DND-41 (cell line): ENCODE measurements at regions not wholly inside any gene's neighbourhood (a gene's known extent, or its start where the extent isn't known, plus 50 kb on each side); places are given as distances from the start of the nearest gene placed in this dataset.

Source experiments
- EZH2 ChIP-seq: IDR thresholded peaks from 3 replicates; pipeline ENCODE4 v1.6.1; 2012; ENCODE audit warnings: borderline replicate concordance, low read depth, mild to moderate bottlenecking, moderate library complexity, low read length, inconsistent platforms; ENCODE audit not compliant: severe bottlenecking
- TF ChIP-seq, protein P1 (sequence below): IDR thresholded peaks from 2 replicates; pipeline ENCODE4 v1.5.1; 2012; ENCODE audit warnings: borderline replicate concordance, low read length, moderate library complexity, mild to moderate bottlenecking; ENCODE audit not compliant: poor library complexity, severe bottlenecking; ENCODE audit errors: extremely low read depth

- TF ChIP-seq, protein P1, sequence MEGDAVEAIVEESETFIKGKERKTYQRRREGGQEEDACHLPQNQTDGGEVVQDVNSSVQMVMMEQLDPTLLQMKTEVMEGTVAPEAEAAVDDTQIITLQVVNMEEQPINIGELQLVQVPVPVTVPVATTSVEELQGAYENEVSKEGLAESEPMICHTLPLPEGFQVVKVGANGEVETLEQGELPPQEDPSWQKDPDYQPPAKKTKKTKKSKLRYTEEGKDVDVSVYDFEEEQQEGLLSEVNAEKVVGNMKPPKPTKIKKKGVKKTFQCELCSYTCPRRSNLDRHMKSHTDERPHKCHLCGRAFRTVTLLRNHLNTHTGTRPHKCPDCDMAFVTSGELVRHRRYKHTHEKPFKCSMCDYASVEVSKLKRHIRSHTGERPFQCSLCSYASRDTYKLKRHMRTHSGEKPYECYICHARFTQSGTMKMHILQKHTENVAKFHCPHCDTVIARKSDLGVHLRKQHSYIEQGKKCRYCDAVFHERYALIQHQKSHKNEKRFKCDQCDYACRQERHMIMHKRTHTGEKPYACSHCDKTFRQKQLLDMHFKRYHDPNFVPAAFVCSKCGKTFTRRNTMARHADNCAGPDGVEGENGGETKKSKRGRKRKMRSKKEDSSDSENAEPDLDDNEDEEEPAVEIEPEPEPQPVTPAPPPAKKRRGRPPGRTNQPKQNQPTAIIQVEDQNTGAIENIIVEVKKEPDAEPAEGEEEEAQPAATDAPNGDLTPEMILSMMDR = no peak
- no peak for TF ChIP-seq EZH2
Measured at GRCh38 chr1:30377230-30378002, 346.0 kb downstream of the MATN1 start.
